NOMO-1 treated with DMSO at 0.1 percent for 48 hours (cell line): ENCODE measurements at regions not wholly inside any gene's neighbourhood (a gene's known extent, or its start where the extent isn't known, plus 50 kb on each side); places are given as distances from the start of the nearest gene placed in this dataset.

ENCODE experiments used
- DNase-seq: peaks from one replicate; lab custom pipeline; 2025; ENCODE audit not compliant: unreplicated experiment; lab: John Stamatoyannopoulos, UW

GRCh38 chr4:151950993-151951670 lies 190.3 kb upstream of the GATB start:
- DNase-seq: no peak

- DNase-seq: no peak
Observed at GRCh38 chr4:151948351-151949016, 187.7 kb upstream of the GATB start.

- DNase-seq: no peak
Observed at GRCh38 chr4:151946718-151947117, 185.9 kb upstream of the GATB start.

GRCh38 chr4:151942971-151943370 lies 182.2 kb upstream of the GATB start:
- no peak for DNase-seq

- peak; percentile 57 for DNase-seq
Observed at GRCh38 chr4:151940926-151941617, 180.3 kb upstream of the GATB start.

- DNase-seq: no peak
Observed at GRCh38 chr4:151940291-151940690, 179.5 kb upstream of the GATB start.

- no peak for DNase-seq
Observed at GRCh38 chr4:151939670-151940069, 178.9 kb upstream of the GATB start.

GRCh38 chr4:151935411-151935810 lies 174.6 kb upstream of the GATB start:
- DNase-seq: no peak

GRCh38 chr4:151934766-151935165 lies 174.0 kb upstream of the GATB start:
- no peak for DNase-seq

GRCh38 chr4:151933122-151933827 lies 172.5 kb upstream of the GATB start:
- DNase-seq: no peak

- no peak for DNase-seq
Observed at GRCh38 chr4:151931563-151931962, 170.8 kb upstream of the GATB start.

- DNase-seq: peak; percentile 38
Observed at GRCh38 chr4:151930372-151930771, 169.6 kb upstream of the GATB start.

GRCh38 chr4:151928112-151928511 lies 167.3 kb upstream of the GATB start:
- no peak for DNase-seq

GRCh38 chr4:151922811-151923210 lies 162.0 kb upstream of the GATB start:
- DNase-seq: no peak

- no peak for DNase-seq
Observed at GRCh38 chr4:151922306-151922705, 161.5 kb upstream of the GATB start.

GRCh38 chr4:151921811-151922210 lies 161.0 kb upstream of the GATB start:
- DNase-seq: no peak

- no peak for DNase-seq
Observed at GRCh38 chr4:151921386-151921785, 160.6 kb upstream of the GATB start.

GRCh38 chr4:151917145-151917734 lies 156.4 kb upstream of the GATB start:
- DNase-seq: no peak

GRCh38 chr4:151912632-151913031 lies 151.8 kb upstream of the GATB start:
- no peak for DNase-seq

GRCh38 chr4:151911970-151912369 lies 151.2 kb upstream of the GATB start:
- no peak for DNase-seq
